ENCODE measurements at regions not wholly inside any gene's neighbourhood (a gene's known extent, or its start where the extent isn't known, plus 50 kb on each side); places are given as distances from the start of the nearest gene placed in this dataset.
"Not testable (repeated sequence)": the region's sequence is repeated elsewhere in the genome, so short reads cannot be mapped to it uniquely, and the experiment has no call there.

GRCh38 chr13:109427148-109427547, 359.2 kb downstream of the IRS2 start:
- no peak for DNase-seq

- no peak for DNase-seq
Observed at GRCh38 chr13:109426690-109426990, 359.7 kb downstream of the IRS2 start.

GRCh38 chr13:109425821-109426689, 360.3 kb downstream of the IRS2 start:
- DNase-seq, result no peak

DNA sequence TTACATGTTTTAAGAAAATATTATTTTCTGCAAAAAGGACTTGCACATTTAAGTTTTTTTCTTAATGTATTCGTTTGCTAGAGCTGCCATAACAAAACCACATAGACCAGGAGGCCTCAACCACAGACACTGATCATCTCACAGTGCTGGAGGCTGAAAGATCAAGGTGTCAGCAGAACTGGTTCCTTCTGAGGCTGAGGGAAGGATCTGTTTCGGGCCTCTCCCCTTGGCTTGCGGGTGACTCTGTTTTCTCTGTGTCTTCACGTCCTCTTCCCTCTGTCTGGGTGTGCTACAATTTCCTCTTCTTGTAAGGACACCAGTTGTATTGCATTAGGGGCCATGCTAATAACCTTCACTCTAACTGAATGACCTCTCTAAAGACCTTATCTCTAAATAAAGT, 364.2 kb downstream of the IRS2 start:
- DNase-seq, result no peak

GRCh38 chr13:109419896-109420295, 366.5 kb downstream of the IRS2 start:
- DNase-seq, result no peak

- no peak for DNase-seq
Observed at GRCh38 chr13:109418111-109418510, 368.3 kb downstream of the IRS2 start.

DNA sequence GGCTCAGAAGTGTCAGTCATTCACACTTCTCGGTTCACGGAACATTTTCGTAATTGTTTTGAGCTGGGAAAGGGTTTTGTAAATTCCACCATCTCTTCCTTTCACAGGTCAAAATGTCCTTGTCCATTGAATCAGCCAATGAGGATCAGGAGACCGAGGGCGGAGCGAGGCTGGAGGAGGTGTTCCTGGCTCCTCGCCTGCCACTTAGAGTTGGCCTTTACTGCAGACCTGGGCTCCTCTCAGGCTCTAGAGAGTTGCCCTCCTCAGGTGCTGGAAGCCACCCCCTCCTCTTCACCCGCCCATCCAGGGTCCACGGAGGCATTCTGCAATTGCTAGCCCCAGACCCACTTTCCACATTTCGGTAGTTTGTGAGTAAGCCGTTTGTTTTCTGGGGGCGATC, 370.4 kb downstream of the IRS2 start:
- no peak for DNase-seq

DNA sequence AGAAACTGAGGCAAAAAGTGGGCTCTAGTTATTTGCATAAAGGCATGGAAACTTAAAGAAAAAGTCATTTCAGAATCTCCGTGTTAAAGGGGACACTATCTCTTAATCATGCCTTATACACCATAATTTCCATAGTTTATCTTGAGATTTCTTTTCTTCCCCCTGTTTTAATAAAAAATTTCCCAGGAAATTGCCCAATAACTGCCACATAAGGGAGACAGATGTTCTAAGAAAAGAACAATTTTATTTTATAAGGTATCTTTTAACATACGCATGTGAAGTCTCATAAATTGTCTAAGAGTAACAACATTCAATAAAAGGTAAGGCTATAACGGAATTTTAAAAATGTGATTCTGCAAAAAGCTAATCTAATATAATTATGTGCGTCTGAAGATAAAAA, 371.3 kb downstream of the IRS2 start:
- DNase-seq, result no peak

- DNase-seq, result peak; percentile 69
Observed at GRCh38 chr13:109412283-109412901, 374.0 kb downstream of the IRS2 start.

DNA sequence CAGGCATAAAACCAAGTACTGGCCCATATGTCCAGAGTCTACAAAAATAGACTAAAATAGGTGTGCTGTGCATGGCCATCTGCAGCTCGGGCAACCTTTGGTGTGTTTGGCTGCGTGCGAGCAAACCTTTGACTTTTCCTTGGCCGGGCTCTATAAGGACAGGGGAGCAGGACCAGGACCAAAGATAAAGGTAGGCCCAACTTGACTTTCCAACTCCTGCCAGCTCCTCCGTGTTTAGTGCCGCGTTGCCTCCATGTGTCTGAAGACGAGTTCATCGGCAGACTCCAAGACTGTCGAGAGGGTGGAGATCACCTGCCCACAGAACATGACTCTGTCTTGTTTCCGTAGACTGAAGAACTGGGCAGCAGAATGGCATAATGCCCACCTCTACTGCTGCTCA, 375.5 kb downstream of the IRS2 start:
- no peak for DNase-seq

DNA sequence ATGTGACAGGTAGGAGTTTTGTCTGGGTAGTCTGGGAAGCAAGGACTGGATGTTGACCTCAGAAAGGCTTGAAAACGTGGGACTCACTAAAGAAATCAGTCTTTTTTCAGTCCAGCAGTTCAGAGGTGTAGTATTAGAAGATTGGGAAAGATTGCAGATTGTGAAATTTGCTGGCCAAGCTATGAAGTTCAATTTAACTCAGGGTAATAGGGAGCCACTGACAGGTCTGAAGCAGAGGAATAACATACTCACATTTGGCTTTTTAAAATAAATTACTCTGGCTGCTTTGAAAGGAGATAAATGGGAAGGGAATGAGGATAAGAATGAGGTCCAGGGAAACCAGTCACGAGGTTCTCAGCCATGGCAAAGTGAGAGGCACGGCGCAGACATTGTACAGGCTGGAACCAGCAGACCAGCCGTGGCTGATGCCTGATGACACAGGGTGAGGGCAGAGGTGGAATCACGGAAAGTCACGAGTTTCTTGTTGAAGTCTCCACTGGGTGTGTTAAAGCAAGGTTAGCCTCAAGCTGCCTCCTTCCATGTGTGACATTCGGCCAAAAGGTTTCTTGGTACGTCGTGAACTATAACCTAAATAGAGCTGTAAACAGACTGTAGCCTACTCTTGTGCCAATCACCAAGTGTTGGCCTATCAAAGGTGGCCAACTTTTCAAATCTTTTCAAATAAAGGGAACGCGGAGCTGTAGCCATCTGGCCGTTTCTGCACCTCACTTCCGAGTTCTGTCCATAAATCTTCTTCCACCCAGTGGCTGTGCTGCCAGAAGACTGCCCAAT, 377.6 kb downstream of the IRS2 start:
- no peak for DNase-seq

DNA sequence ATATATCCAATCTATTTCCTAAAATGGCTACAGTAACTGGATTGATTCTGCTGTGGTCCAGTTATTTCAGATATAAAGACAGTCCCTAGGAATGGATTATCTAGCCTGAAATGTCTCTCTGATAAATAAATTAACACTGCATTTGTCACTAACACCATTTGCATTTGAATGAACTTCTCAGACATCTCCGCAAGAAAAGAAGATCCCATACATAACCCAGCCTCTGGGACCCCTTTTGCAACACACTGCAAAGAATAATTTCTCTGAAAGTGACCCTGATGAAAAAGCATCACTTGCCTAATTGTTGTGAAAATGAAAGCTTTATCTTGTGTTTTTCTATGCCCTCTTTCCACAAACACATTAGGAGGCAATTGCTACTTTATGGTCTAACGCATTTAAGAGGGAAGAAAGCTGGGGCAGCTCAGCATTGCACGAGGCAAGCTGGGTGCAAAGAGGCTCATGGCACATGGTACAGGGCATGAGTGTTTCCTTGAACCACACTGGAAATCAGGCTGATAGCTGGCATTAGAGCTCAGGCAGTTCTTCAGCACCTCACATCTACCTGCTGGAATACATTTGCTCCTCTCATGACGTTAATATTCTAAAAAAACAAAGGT, 379.9 kb downstream of the IRS2 start:
- DNase-seq, result no peak

GRCh38 chr13:109403012-109403421, 383.4 kb downstream of the IRS2 start:
- DNase-seq, result no peak

DNA sequence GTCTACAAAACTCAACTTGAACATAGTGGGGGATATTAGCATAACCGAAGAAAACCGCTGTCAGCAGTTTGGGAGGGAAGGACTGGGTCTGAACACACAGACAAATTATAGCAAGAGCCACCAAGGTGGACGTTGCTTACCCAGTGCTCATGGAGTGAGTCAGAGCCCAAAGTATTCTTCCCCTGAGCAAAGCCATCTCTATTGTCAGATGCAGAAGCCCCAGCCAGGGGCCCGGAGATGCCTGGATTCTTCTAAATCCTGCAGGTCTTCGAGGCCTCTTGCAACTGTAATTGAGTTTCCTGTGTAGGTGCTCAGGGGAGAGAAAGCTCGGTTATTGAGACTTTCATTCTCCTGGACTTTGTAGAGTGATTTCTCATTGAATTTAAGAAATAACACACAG, 384.5 kb downstream of the IRS2 start:
- no peak for DNase-seq

GRCh38 chr13:109401307-109401706, 385.1 kb downstream of the IRS2 start:
- no peak for DNase-seq

GRCh38 chr13:109400624-109401257, 385.6 kb downstream of the IRS2 start:
- no peak for DNase-seq

DNA sequence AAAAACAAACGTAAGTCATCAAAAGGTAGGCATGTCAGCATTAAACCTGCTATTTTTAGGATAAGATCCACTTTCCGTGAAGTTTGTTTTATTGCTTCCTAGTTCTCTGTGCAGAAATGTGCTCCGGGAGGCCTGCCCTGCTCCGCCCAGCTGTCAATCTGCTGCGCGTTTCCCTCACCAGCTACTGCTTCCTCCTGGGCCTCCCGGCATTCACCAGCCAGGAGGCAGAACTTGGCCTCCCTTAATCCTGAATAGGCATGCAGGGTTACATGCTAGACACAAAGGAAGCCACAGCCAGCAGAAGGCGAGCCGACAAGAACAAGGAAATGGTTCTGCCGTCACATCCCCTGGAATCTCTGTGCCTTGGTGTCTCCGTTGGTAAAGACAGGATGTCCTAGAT, 386.2 kb downstream of the IRS2 start:
- no peak for DNase-seq

GRCh38 chr13:109398071-109398470, 388.3 kb downstream of the IRS2 start:
- DNase-seq, result not testable (repeated sequence)

GRCh38 chr13:109397285-109397684, 389.1 kb downstream of the IRS2 start:
- no peak for DNase-seq

DNA sequence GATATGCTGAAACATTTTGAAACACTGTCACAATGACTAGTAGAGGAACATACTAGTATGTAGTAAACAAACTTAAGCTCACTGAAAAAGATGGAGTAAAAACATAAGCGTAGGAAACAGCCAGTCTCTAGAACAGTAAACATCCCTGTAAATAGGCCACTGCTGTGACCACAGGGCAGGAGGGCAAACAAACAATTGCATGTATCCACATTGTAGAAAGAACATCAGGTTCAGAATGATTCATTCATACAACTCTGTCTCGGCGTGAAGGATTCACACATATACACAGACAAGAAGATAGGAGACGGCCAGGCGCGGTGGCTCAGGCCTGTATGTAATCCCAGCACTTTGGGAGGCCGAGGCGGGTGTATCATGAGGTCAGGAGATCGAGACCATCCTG, 390.1 kb downstream of the IRS2 start:
- DNase-seq, result no peak

- no peak for DNase-seq
Observed at GRCh38 chr13:109395014-109395413, 391.4 kb downstream of the IRS2 start.

DNA sequence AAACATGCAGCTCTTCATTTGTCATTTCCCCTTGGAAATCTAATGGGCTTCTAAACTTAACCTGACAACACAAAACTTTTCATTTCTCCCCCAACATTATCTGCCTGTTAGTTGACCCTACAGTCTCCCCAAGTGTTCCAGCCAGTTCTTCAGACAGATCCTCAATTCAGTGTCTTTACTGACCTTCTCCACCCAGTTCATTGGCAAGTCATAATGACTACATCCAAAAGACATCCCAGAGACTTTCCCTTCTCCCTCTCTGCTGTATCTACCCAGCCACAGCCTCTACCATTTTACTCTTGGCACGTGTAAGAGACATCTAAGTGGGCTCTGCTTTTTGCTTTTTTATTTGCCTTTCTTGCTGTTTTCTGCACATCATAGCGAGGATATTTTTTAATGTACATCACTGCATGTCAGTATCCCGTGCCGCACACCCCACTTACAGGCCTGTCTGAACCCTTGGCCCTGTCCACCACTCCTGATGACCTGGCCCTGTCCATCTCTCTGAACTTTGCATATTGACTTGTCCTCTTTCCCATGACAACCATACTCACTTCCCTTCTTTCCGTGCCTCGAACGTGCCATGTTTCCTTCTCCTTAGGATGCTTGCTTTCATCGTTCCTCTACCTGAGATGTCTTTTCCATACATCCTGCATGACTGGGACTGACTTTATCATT, 391.9 kb downstream of the IRS2 start:
- no peak for DNase-seq

Measured in DMS153 (cell line).